HepG2 (cell line): ENCODE measurements at regions not wholly inside any gene's neighbourhood (a gene's known extent, or its start where the extent isn't known, plus 50 kb on each side); places are given as distances from the start of the nearest gene placed in this dataset.

Experiments used
- ATAC-seq: fragments of 200-7000 bp; cut with Tn5 transposase; 3 replicates; pipeline ENCODE4 v1.9.1; 2020; ENCODE audit warnings: mild to moderate bottlenecking, moderate library complexity
- BruUV-seq: library from RNA; stranded (reverse); fragments of 400-500 nt; replicated peaks from 2 replicates; lab custom pipeline; 2021; lab: Mats Ljungman, UMichigan
- CTCF ChIA-PET: fragments of 300-600 bp; formaldehyde crosslinking; extraction: SDS; loops from one replicate; lab custom pipeline; 2021; ENCODE audit warnings: low total read pairs, inconsistent platforms, low intra/inter-chr PET ratio; lab: Yijun Ruan, JAX
- POLR2A ChIA-PET: fragments of 350-600 bp; sonication (Branson Sonifier 250); formaldehyde crosslinking; loops from one replicate; lab custom pipeline; 2020; ENCODE audit warnings: antibody characterized with exemption, inconsistent platforms; lab: Yijun Ruan, JAX
- DNase-seq: peaks from one replicate; pipeline ENCODE4 v3.0.0-alpha.2; 2015; ENCODE audit warnings: low spot score
- FAIRE-seq: peaks from 3 replicates; lab custom pipeline; 2011; peaks lifted over from hg19 to GRCh38; lab: Jason Lieb, UNC
- H2AFZ ChIP-seq: one replicate; pipeline ENCODE4 v1.6.1; 2011; ENCODE audit warnings: low read length, inconsistent platforms
- H3K27ac ChIP-seq: fragments of 300-600 bp; 3 replicates; pipeline ENCODE4 v1.8.0; 2011; ENCODE audit warnings: mixed run types, mild to moderate bottlenecking, mixed read lengths, low read length, inconsistent platforms; ENCODE audit not compliant: insufficient read depth; ENCODE audit errors: extremely low read length
- H3K27me3 ChIP-seq, 2 experiments: fragments of 200-600 bp in 1 of 2; 2 replicates in 1 of 2; 3 replicates in 1 of 2; pipeline versions ENCODE4 v1.6.0 to v1.8.0; 2011; ENCODE audit warnings: low read length in 2 of 2, mild to moderate bottlenecking in 2 of 2, moderate library complexity in 2 of 2, inconsistent platforms in 1 of 2; ENCODE audit not compliant: insufficient read depth in 2 of 2, control insufficient read depth in 1 of 2
- H3K36me3 ChIP-seq, 2 experiments: fragments of 200-600 bp in 1 of 2; replicated peaks in 1 of 2; 2 replicates in 1 of 2; 3 replicates in 1 of 2; pipeline versions ENCODE4 v1.5.1 to v1.8.0; 2011; ENCODE audit warnings: low read length in 2 of 2, inconsistent platforms in 1 of 2; ENCODE audit not compliant: insufficient read depth in 2 of 2, control insufficient read depth in 1 of 2
- H3K4me1 ChIP-seq: 2 replicates; pipeline ENCODE4 v1.5.1; 2012; ENCODE audit warnings: low read length, inconsistent platforms; ENCODE audit not compliant: insufficient read depth
- H3K4me2 ChIP-seq: 2 replicates; pipeline ENCODE4 v1.6.0; 2011; ENCODE audit warnings: low read depth, low read length, inconsistent platforms
- H3K4me3 ChIP-seq, 3 experiments: fragments of 200-600 bp in 1 of 3; sonication (generic), shearing (Covaris generic) in 1 of 3; replicated peaks in 1 of 3; 2 replicates each; pipeline ENCODE4 v1.5.1; 2011 to 2016; ENCODE audit warnings: low read length in 3 of 3, inconsistent platforms in 2 of 3, low read depth in 2 of 3, mild to moderate bottlenecking in 2 of 3, control low read depth in 1 of 3, mixed read lengths in 1 of 3; ENCODE audit not compliant: insufficient read depth in 1 of 3
- H3K79me2 ChIP-seq: one replicate; pipeline ENCODE4 v1.6.1; 2011; ENCODE audit warnings: low read length, inconsistent platforms; ENCODE audit not compliant: insufficient read depth
- H3K9ac ChIP-seq: 2 replicates; pipeline ENCODE4 v1.6.0; 2011; ENCODE audit warnings: mild to moderate bottlenecking, low read depth, low read length, inconsistent platforms; ENCODE audit not compliant: insufficient read depth
- H3K9me3 ChIP-seq: 2 replicates; pipeline ENCODE4 v1.5.1; 2012; ENCODE audit warnings: mild to moderate bottlenecking, low read length
- H4K20me1 ChIP-seq: 2 replicates; pipeline ENCODE4 v1.6.0; 2011; ENCODE audit warnings: inconsistent platforms, mild to moderate bottlenecking, low read length, moderate library complexity; ENCODE audit not compliant: insufficient read depth
- ATF7 ChIP-seq, 2 experiments: fragments of 450-650 bp in 1 of 2; sonication (generic) in 1 of 2; formaldehyde crosslinking in 1 of 2; IDR thresholded peaks; 2 replicates each; pipeline versions ENCODE4 v1.4.0 to v1.6.1; 2016 to 2020; ENCODE audit warnings: antibody characterized with exemption in 1 of 2, mild to moderate bottlenecking in 1 of 2, missing genetic modification reagents in 1 of 2
- NKX3-1 ChIP-seq: sonication (generic); formaldehyde crosslinking; IDR thresholded peaks from 2 replicates; pipeline ENCODE4 v1.5.0; 2020; ENCODE audit warnings: missing genetic modification reagents
- ZFAT ChIP-seq: sonication (generic); formaldehyde crosslinking; conservative IDR thresholded peaks from 2 replicates; pipeline ENCODE4 v1.8.1; 2023; ENCODE audit warnings: missing genetic modification reagents, inconsistent platforms
- ZKSCAN8 ChIP-seq: IDR thresholded peaks from 2 replicates; pipeline ENCODE4 v1.6.1; 2016; ENCODE audit warnings: borderline replicate concordance, missing genetic modification reagents, missing compliant biosample characterization
- ZNF724P ChIP-seq: sonication (generic); formaldehyde crosslinking; IDR thresholded peaks from 2 replicates; pipeline ENCODE4 v1.8.0; 2022; ENCODE audit warnings: missing genetic modification reagents, borderline replicate concordance
- ZNF879 ChIP-seq: sonication (generic); formaldehyde crosslinking; IDR thresholded peaks from 2 replicates; pipeline ENCODE4 v1.8.1; 2023; ENCODE audit warnings: missing genetic modification reagents
- WGBS: methylation state at CpG from one replicate; pipeline ENCODE4 v1.1.6; 2017; ENCODE audit warnings: low lambda C conversion rate; 5-methylcytosine and 5-hydroxymethylcytosine counted together
- in situ Hi-C: cut with HindIII; loops from 2 replicates; pipeline ENCODE4 v1.10.0; 2017; ENCODE audit warnings: low pct_unique_long_range_greater_than_20kb; ENCODE audit not compliant: extremely low pct_ligation_motif_present
- intact Hi-C: fragments of 100-400 bp; cut with micrococcal nuclease; formaldehyde crosslinking; loops from one replicate; pipeline ENCODE4 v1.10.0; 2022; ENCODE audit not compliant: unreplicated experiment
- TF ChIP-seq, protein P1 (sequence below): IDR thresholded peaks from 2 replicates; pipeline ENCODE4 v1.6.1; 2016; ENCODE audit warnings: low read depth, control low read depth
- TF ChIP-seq, protein P2 (sequence below): sonication (generic); formaldehyde crosslinking; IDR thresholded peaks from 2 replicates; pipeline ENCODE4; 2020; ENCODE audit warnings: missing genetic modification reagents, mild to moderate bottlenecking, borderline replicate concordance

DNA sequence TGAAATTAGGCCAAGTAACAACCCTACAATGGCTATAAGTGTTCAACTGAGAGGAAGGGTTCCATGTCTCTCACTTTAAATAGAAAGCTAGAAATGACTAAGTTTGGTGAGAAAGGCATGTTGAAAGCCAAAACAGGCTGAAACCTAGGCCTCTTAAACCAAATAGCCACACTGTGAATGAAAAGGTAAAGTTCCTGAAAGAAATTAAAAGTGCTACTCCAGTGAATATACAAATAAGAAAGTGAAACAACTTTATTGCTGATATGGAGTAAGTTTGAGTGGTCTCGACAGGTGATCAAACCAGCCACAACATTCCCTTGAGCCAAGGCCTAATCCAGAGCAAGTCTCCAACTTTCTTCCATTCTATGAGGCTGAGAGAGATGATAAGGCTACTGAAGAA lies 209.6 kb downstream of the KLF12 start (continued):
- TF ChIP-seq, protein P1, sequence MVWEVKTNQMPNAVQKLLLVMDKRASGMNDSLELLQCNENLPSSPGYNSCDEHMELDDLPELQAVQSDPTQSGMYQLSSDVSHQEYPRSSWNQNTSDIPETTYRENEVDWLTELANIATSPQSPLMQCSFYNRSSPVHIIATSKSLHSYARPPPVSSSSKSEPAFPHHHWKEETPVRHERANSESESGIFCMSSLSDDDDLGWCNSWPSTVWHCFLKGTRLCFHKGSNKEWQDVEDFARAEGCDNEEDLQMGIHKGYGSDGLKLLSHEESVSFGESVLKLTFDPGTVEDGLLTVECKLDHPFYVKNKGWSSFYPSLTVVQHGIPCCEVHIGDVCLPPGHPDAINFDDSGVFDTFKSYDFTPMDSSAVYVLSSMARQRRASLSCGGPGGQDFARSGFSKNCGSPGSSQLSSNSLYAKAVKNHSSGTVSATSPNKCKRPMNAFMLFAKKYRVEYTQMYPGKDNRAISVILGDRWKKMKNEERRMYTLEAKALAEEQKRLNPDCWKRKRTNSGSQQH (CRISPR knock-in tag), result no peak
- no peak for TF ChIP-seq NKX3-1 (CRISPR knock-in tag)
- TF ChIP-seq, all 625 proteins: peak for 0

DNA sequence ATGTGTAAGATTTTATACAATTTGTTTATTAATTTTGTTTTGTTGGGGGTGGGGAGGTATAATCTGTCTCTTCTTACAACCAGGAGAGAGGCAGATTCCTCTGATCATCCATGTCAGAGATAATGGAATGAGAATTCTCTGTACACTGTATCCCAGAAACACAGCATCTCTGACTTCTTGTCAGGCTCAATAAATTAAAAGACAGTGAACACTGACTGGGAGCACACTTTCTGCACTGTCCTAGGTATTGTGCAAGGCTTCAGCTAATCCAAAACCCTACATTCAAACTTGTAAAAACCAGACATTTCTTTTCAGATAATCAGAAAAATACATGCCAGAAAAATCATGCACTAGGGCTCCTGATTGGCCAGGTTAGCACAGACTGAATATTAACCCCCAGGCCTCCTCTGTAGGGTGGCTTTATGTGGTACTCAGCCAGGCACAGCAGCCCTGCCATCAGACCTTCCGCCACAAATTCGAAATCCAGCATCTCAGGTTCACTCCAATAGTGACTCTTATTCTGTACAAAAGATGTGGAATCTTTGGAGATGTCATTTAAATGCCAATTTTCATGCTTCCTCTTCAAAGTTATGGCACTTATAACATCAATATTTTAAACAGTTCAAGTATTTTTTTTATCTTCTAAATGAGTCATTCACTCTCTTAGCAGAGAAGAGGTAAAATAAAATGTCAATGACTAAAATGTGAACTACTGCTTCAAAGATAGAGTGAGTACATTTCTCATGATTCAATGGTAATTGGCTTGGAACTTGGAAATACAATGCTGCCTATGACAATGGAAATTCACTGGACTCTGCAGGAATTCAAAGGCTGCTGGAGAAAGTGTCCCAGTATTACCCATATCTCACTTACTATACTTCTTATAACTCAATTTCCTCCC lies 211.5 kb downstream of the KLF12 start:
- ATAC-seq, result no peak
- no peaks in the 10 kb centered on the region for H3K36me3 ChIP-seq
- no peaks in the 10 kb centered on the region for H3K27me3 ChIP-seq
- CTCF ChIA-PET, result no interaction called here
- no peak overlapping the region for H3K4me2 ChIP-seq
- POLR2A ChIA-PET, result no interaction called here
- H3K4me3 ChIP-seq, result no peak overlapping the region
- BruUV-seq, result no TSS peak
- intact Hi-C loops, result no loop called here
- no peak overlapping the region for H3K27ac ChIP-seq
- FAIRE-seq, result no peak
- in situ Hi-C loops, result no loop called here
- no peak overlapping the region for H3K9ac ChIP-seq
- no peaks in the 10 kb centered on the region for H3K9me3 ChIP-seq
- no peak for DNase-seq
- H3K4me1 ChIP-seq, result no peaks in the 10 kb centered on the region
- H2AFZ ChIP-seq, result no peak overlapping the region
- no peaks in the 10 kb centered on the region for H3K79me2 ChIP-seq
- WGBS, result 41% methylated on average over 2 of the region's 2 CpGs
- no peaks in the 10 kb centered on the region for H4K20me1 ChIP-seq
- TF ChIP-seq ZFAT (CRISPR knock-in tag) (no peak), ZNF879 (CRISPR knock-in tag) (no peak), ZNF724P (CRISPR knock-in tag) (no peak), ZKSCAN8 (CRISPR knock-in tag) (no peak), ATF7 (IDR thresholded peaks at IDR 0.05) (no peak), ATF7 (CRISPR knock-in tag; IDR thresholded peaks at IDR 0.05) (no peak)
- TF ChIP-seq, protein P2, sequence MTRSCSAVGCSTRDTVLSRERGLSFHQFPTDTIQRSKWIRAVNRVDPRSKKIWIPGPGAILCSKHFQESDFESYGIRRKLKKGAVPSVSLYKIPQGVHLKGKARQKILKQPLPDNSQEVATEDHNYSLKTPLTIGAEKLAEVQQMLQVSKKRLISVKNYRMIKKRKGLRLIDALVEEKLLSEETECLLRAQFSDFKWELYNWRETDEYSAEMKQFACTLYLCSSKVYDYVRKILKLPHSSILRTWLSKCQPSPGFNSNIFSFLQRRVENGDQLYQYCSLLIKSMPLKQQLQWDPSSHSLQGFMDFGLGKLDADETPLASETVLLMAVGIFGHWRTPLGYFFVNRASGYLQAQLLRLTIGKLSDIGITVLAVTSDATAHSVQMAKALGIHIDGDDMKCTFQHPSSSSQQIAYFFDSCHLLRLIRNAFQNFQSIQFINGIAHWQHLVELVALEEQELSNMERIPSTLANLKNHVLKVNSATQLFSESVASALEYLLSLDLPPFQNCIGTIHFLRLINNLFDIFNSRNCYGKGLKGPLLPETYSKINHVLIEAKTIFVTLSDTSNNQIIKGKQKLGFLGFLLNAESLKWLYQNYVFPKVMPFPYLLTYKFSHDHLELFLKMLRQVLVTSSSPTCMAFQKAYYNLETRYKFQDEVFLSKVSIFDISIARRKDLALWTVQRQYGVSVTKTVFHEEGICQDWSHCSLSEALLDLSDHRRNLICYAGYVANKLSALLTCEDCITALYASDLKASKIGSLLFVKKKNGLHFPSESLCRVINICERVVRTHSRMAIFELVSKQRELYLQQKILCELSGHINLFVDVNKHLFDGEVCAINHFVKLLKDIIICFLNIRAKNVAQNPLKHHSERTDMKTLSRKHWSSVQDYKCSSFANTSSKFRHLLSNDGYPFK (CRISPR knock-in tag), result no peak
